GM23248 (cell line): ENCODE measurements at regions not wholly inside any gene's neighbourhood (a gene's known extent, or its start where the extent isn't known, plus 50 kb on each side); places are given as distances from the start of the nearest gene placed in this dataset.

Experiments
- DNase-seq: peaks from one replicate; pipeline ENCODE4 v3.0.0-alpha.2; 2015
- H2AFZ ChIP-seq: fragments of 200-600 bp; sonication (generic); 2 replicates; pipeline ENCODE4 v1.6.1; 2016; ENCODE audit warnings: antibody characterized with exemption
- H3F3A ChIP-seq: fragments of 200-600 bp; sonication (generic); 2 replicates; pipeline ENCODE4 v1.6.1; 2016; ENCODE audit warnings: mild to moderate bottlenecking, antibody characterized with exemption, mixed run types; ENCODE audit not compliant: insufficient read depth
- H3K27ac ChIP-seq: fragments of 200-600 bp; sonication (generic); 2 replicates; pipeline ENCODE4 v1.5.1; 2016; ENCODE audit warnings: mild to moderate bottlenecking
- H3K27me3 ChIP-seq: fragments of 200-600 bp; sonication (generic); replicated peaks from 2 replicates; pipeline ENCODE4 v1.6.1; 2016; ENCODE audit warnings: mild to moderate bottlenecking; ENCODE audit not compliant: insufficient read depth
- H3K36me3 ChIP-seq: fragments of 200-600 bp; sonication (generic); 2 replicates; pipeline ENCODE4 v1.6.1; 2016; ENCODE audit warnings: low read depth, mild to moderate bottlenecking
- H3K4me1 ChIP-seq: fragments of 200-600 bp; sonication (generic); 2 replicates; pipeline ENCODE4 v1.6.1; 2016; ENCODE audit warnings: mild to moderate bottlenecking; ENCODE audit not compliant: insufficient read depth
- H3K4me2 ChIP-seq: fragments of 200-600 bp; sonication (generic); one replicate; pipeline ENCODE4 v1.6.1; 2016; ENCODE audit warnings: mild to moderate bottlenecking; ENCODE audit not compliant: unreplicated experiment
- H3K4me3 ChIP-seq: fragments of 200-600 bp; sonication (generic); 2 replicates; pipeline ENCODE4 v1.5.1; 2016; ENCODE audit warnings: mild to moderate bottlenecking
- H3K79me2 ChIP-seq: fragments of 200-600 bp; sonication (generic); 2 replicates; pipeline ENCODE4 v1.6.1; 2016; ENCODE audit warnings: mild to moderate bottlenecking; ENCODE audit not compliant: insufficient read depth
- H3K9ac ChIP-seq: fragments of 200-600 bp; sonication (generic); 2 replicates; pipeline ENCODE4 v1.6.1; 2016; ENCODE audit warnings: mild to moderate bottlenecking
- H3K9me2 ChIP-seq: fragments of 200-600 bp; sonication (generic); 2 replicates; pipeline ENCODE4 v1.6.1; 2016; ENCODE audit warnings: mixed run types, mild to moderate bottlenecking, moderate library complexity; ENCODE audit not compliant: insufficient read depth
- H3K9me3 ChIP-seq: fragments of 200-600 bp; sonication (generic); one replicate; pipeline ENCODE4 v1.6.1; 2017; ENCODE audit warnings: low read depth
- H4K20me1 ChIP-seq: fragments of 200-600 bp; sonication (generic); 2 replicates; pipeline ENCODE4 v1.6.0; 2016; ENCODE audit not compliant: insufficient read depth
- EZH2 ChIP-seq: fragments of 200-600 bp; sonication (generic); IDR thresholded peaks from 2 replicates; pipeline ENCODE4 v1.6.1; 2018; ENCODE audit warnings: antibody characterized with exemption, mild to moderate bottlenecking; ENCODE audit not compliant: insufficient read depth, poor library complexity, severe bottlenecking
- EZH2phosphoT487 ChIP-seq: fragments of 200-600 bp; sonication (generic); IDR thresholded peaks from 2 replicates; pipeline ENCODE4 v1.6.1; 2018; ENCODE audit warnings: antibody characterized with exemption, moderate library complexity, mild to moderate bottlenecking, low read depth; ENCODE audit not compliant: insufficient read depth
- WGBS, 2 experiments: methylation state at CpG; one replicate each; pipeline ENCODE4 v1.1.6; 2015 to 2017; ENCODE audit warnings: low lambda C conversion rate in 2 of 2, low coverage in 1 of 2; ENCODE audit errors: missing lambda C conversion rate in 2 of 2; 5-methylcytosine and 5-hydroxymethylcytosine counted together
- in situ Hi-C: fragments of 300-500 bp; cut with MboI; formaldehyde crosslinking; loops from 2 replicates; pipeline ENCODE4 v1.15.0; 2020

DNA sequence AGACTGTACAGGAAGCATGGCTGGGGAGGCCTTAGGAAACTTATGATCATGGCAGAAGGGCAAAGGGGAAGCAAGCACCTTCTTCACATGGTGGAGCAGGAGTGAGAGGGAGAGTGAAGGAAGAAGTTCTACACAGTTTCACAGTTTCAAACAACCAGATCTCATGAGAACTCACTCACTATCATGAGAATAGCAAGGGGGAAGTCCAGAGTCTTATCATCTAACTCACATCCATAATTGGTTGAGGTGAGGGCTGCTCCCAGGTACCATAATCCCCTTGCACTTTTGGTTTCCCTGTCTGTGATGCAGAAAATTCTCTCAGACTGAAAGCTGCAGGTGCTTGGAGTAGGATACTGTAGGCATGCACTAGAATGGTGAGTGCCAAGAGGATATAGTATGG is 233.8 kb upstream of the CPEB2 start:
- Histone ChIP-seq H3K36me3 (no peaks in the 10 kb centered on the region), H3K9ac (no peak overlapping the region), H2AFZ (no peak overlapping the region), H3K27ac (no peak overlapping the region), H3K4me3 (no peak overlapping the region), H3K79me2 (no peaks in the 10 kb centered on the region), H4K20me1 (no peaks in the 10 kb centered on the region), H3K9me2 (no peaks in the 10 kb centered on the region), H3K27me3 (no peaks in the 10 kb centered on the region), H3K4me1 (no peaks in the 10 kb centered on the region), H3F3A (no peaks in the 10 kb centered on the region), H3K4me2 (no peak overlapping the region), H3K9me3 (peaks cover 1% of the 10 kb centered on the region)
- in situ Hi-C loops, result no loop called here
- no peak for DNase-seq
- TF ChIP-seq EZH2 (no peak), EZH2phosphoT487 (no peak)

DNA sequence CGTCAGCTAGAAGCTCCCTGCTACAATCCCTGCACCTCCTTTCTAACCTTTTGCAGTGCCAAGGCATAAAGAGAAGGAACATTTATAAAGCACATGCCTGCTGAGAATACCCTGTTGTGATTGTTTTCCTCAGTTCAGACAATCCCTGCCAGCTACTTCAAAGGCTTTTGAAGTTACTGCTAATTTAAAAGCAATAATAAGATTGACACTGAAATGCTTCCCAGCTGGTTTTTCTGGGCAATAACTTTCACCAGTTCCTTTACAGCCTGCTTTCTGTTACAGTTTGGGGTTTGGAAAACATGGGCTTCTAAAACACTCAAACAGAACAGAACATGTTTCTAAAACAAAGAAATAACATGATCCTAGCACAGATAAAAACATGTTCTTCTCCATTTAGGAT is 232.3 kb upstream of the CPEB2 start:
- Histone ChIP-seq H3K27me3 (no peaks in the 10 kb centered on the region), H3K4me2 (no peak overlapping the region), H3K4me3 (no peak overlapping the region), H3F3A (no peaks in the 10 kb centered on the region), H2AFZ (no peak overlapping the region), H3K9me2 (peaks cover 5% of the 10 kb centered on the region; the same call in 1 of the 2 replicates), H3K9me3 (peaks cover 4% of the 10 kb centered on the region), H3K79me2 (no peaks in the 10 kb centered on the region), H3K9ac (no peak overlapping the region), H3K36me3 (no peaks in the 10 kb centered on the region), H3K27ac (no peak overlapping the region), H4K20me1 (no peaks in the 10 kb centered on the region), H3K4me1 (no peaks in the 10 kb centered on the region)
- DNase-seq, result no peak
- in situ Hi-C loops, result no loop called here
- 0% methylated on average over 1 of the region's 1 CpG for WGBS, 2 experiments
- no peak for TF ChIP-seq EZH2
- no peak for TF ChIP-seq EZH2phosphoT487

DNA sequence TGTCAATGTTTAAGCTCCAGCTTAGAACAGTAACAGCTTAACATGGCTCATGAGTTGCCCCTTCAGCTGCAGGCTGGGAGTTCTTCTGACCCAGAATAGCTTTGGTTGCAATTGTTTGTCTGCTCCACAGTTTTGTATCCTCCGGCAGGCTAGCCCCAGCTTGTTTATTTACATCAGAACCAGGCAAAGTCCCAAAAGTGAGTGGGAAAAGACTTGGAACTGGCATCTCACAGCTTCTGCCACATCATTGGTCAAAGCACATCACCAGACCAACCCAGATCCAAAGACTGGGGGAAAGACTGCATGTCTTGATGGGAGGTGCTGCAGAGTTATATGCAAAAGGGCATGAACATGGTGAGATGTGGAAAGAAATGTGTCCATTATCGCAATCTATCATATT is 231.2 kb upstream of the CPEB2 start:
- peaks cover 4% of the 10 kb centered on the region for H3K9me3 ChIP-seq
- no peaks in the 10 kb centered on the region for H3K27me3 ChIP-seq
- peaks cover 5% of the 10 kb centered on the region; the same call in 1 of the 2 replicates for H3K9me2 ChIP-seq
- no peak overlapping the region for H3K4me2 ChIP-seq
- no peaks in the 10 kb centered on the region for H3K4me1 ChIP-seq
- DNase-seq, result no peak
- H3K27ac ChIP-seq, result no peak overlapping the region
- 6 to 20% methylated on average over 2 of the region's 2 CpGs for WGBS, 2 experiments
- no peaks in the 10 kb centered on the region for H3K36me3 ChIP-seq
- TF ChIP-seq EZH2phosphoT487 (no peak), EZH2 (no peak)
- no peaks in the 10 kb centered on the region for H3F3A ChIP-seq
- no peaks in the 10 kb centered on the region for H4K20me1 ChIP-seq
- H3K79me2 ChIP-seq, result no peaks in the 10 kb centered on the region
- H3K9ac ChIP-seq, result no peak overlapping the region
- no peak overlapping the region for H3K4me3 ChIP-seq
- in situ Hi-C loops, result no loop called here
- no peak overlapping the region for H2AFZ ChIP-seq

DNA sequence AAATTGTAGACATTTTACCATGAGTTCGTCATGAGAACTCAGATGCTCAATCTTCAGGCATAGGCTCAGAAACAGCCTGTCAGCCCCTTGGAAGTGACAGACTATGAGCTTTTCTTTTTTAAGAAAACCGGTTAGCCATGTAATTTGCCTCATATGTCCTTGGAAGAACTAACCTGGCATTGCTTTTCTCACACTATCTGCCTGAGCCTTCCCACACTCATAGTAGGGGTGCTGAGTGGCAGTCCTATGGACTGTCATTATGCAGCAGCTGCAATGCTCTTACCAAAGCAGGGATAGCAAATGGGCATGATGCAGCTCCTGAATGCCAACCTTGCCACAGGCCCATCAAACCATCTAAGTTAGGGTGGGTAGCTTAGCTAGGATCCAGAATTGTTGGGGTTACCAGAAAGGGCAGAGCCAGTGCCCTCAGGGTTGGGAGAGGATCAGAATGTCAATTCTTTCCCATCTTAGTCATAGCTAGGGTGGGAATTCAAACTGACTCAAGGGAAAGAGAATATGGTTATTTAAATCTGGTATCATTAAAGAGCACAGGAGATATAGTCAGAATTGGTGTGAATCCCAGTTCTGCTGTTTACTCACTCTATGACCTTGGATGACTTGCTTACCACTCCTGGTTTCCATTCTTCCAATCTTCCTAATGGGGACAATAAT is 230.6 kb upstream of the CPEB2 start:
- in situ Hi-C loops, result no loop called here
- 6 to 7% methylated on average over 2 of the region's 2 CpGs for WGBS, 2 experiments
- DNase-seq, result no peak

More for the DNA sequence above, 230.6 kb upstream of the CPEB2 start:
- Histone ChIP-seq H3K27me3 (no peaks in the 10 kb centered on the region), H3K79me2 (no peaks in the 10 kb centered on the region), H4K20me1 (no peaks in the 10 kb centered on the region), H3K36me3 (no peaks in the 10 kb centered on the region), H2AFZ (no peak overlapping the region), H3K27ac (no peak overlapping the region), H3K4me2 (no peak overlapping the region), H3K9me2 (peaks cover 5% of the 10 kb centered on the region; the same call in 1 of the 2 replicates), H3K9ac (no peak overlapping the region), H3F3A (no peaks in the 10 kb centered on the region), H3K4me3 (no peak overlapping the region), H3K9me3 (peaks cover 4% of the 10 kb centered on the region), H3K4me1 (no peaks in the 10 kb centered on the region)
- no peak for TF ChIP-seq EZH2phosphoT487
- TF ChIP-seq EZH2, result no peak
